Body of pancreas (tissue), 4 donors: ENCODE measurements at regions not wholly inside any gene's neighbourhood (a gene's known extent, or its start where the extent isn't known, plus 50 kb on each side); places are given as distances from the start of the nearest gene placed in this dataset.

ENCODE experiments used
- CTCF ChIP-seq, 7 experiments: fragments of 450-650 bp in 4 of 7; fragments of 200-600 bp in 3 of 7; sonication (generic) in 3 of 7; IDR thresholded peaks; one replicate each; pipeline ENCODE4 v1.5.1; 2016 to 2019; ENCODE audit warnings: antibody characterized with exemption in 7 of 7
- POLR2A ChIP-seq, 3 donors: fragments of 450-650 bp; IDR thresholded peaks; one replicate each; pipeline ENCODE4 v1.6.1; 2016; ENCODE audit warnings: antibody characterized with exemption in 3 of 3, mild to moderate bottlenecking in 2 of 3

GRCh38 chr4:136457577-136457976 lies 1074.7 kb downstream of the PCDH18 start:
- TF ChIP-seq CTCF (IDR thresholded peaks at IDR 0.05) = no peak
- TF ChIP-seq POLR2A (IDR thresholded peaks at IDR 0.05) = no peak
